ENCODE measurements at regions not wholly inside any gene's neighbourhood (a gene's known extent, or its start where the extent isn't known, plus 50 kb on each side); places are given as distances from the start of the nearest gene placed in this dataset.

- no peak for TF ChIP-seq CTCF (IDR thresholded peaks at IDR 0.05)
- no peak for TF ChIP-seq POLR2A (IDR thresholded peaks at IDR 0.05)
Observed at GRCh38 chr7:106597751-106598546, 63.0 kb downstream of the CCDC71L start.
